ENCODE measurements at regions not wholly inside any gene's neighbourhood (a gene's known extent, or its start where the extent isn't known, plus 50 kb on each side); places are given as distances from the start of the nearest gene placed in this dataset.

DNA sequence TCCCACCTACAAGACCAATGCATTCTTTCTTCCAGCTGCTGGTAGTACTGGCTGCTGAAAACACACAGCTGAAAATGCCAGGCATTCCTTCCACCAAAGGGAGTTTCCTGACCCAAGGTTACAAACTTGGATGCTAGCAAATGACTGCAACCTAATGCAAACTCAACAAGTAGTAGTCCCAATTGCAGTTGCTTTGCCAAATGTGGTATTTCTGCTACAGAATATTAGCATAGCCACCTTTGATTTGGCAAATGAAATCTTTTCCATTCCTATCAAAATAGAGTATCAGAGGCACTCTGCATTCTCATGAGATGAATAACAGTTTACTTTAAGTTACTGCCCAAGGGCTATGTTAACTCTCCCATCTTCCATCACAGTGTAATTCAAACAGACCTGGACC lies 172.0 kb upstream of the ARHGAP42 start:
- no peak for TF ChIP-seq CTCF (IDR thresholded peaks at IDR 0.05)
- no peak for TF ChIP-seq POLR2A (IDR thresholded peaks at IDR 0.05)
- no peak for TF ChIP-seq POLR2AphosphoS5 (IDR thresholded peaks at IDR 0.05)

All from prostate gland (tissue), 2 donors.